Nephron progenitor cell (in vitro differentiated cells): ENCODE measurements at regions not wholly inside any gene's neighbourhood (a gene's known extent, or its start where the extent isn't known, plus 50 kb on each side); places are given as distances from the start of the nearest gene placed in this dataset.

ENCODE experiments used
- DNase-seq: peaks from one replicate; pipeline ENCODE4 v3.0.0; 2021
- H3K27ac Mint-ChIP-seq: 2 replicates; pipeline ENCODE4 v1.8.0; 2021; ENCODE audit warnings: mild to moderate bottlenecking, moderate library complexity, mixed read lengths
- H3K27me3 Mint-ChIP-seq: 2 replicates; pipeline ENCODE4 v1.8.0; 2021; ENCODE audit warnings: mild to moderate bottlenecking, low read depth, mixed read lengths; ENCODE audit not compliant: poor library complexity
- H3K36me3 Mint-ChIP-seq: 2 replicates; pipeline ENCODE4 v1.8.0; 2021; ENCODE audit warnings: low read depth, mixed read lengths
- H3K4me1 Mint-ChIP-seq: 2 replicates; pipeline ENCODE4 v1.8.0; 2021; ENCODE audit warnings: mixed read lengths
- H3K4me3 Mint-ChIP-seq: 2 replicates; pipeline ENCODE4 v1.8.0; 2021; ENCODE audit warnings: mild to moderate bottlenecking, moderate library complexity, mixed read lengths
- H3K9me3 Mint-ChIP-seq: 2 replicates; pipeline ENCODE4 v1.8.0; 2021; ENCODE audit warnings: mild to moderate bottlenecking, moderate library complexity, mixed read lengths
- CTCF ChIP-seq: fragments of 200-600 bp; sonication (generic); IDR thresholded peaks from 2 replicates; pipeline ENCODE4 v1.5.0; 2021; ENCODE audit warnings: antibody characterized with exemption

GRCh38 chr4:1554876-1555265 is 129.2 kb downstream of the FAM53A start:
- Mint-ChIP-seq H3K36me3 (no peaks in the 10 kb centered on the region), H3K9me3 (no peaks in the 10 kb centered on the region), H3K27ac (no peak overlapping the region), H3K4me1 (peaks cover 20% of the 10 kb centered on the region), H3K27me3 (peaks cover 71% of the 10 kb centered on the region), H3K4me3 (no peak overlapping the region)
- TF ChIP-seq CTCF = no peak
- DNase-seq = no peak

GRCh38 chr4:1554246-1554875 is 129.8 kb downstream of the FAM53A start:
- Mint-ChIP-seq H3K36me3 (no peaks in the 10 kb centered on the region), H3K27me3 (peaks cover 66% of the 10 kb centered on the region), H3K4me3 (no peak overlapping the region), H3K27ac (no peak overlapping the region), H3K4me1 (peaks cover 21% of the 10 kb centered on the region), H3K9me3 (no peaks in the 10 kb centered on the region)
- no peak for DNase-seq
- no peak for TF ChIP-seq CTCF

GRCh38 chr4:1553365-1553764 is 130.7 kb downstream of the FAM53A start:
- no peak overlapping the region for H3K27ac Mint-ChIP-seq

GRCh38 chr4:1552451-1552850 is 131.7 kb downstream of the FAM53A start:
- peaks cover 59% of the 10 kb centered on the region for H3K27me3 Mint-ChIP-seq

More at GRCh38 chr4:1553365-1553764, 130.7 kb downstream of the FAM53A start:
- Mint-ChIP-seq H3K4me1 (peaks cover 29% of the 10 kb centered on the region), H3K27me3 (peaks cover 59% of the 10 kb centered on the region), H3K9me3 (no peaks in the 10 kb centered on the region), H3K36me3 (no peaks in the 10 kb centered on the region), H3K4me3 (no peak overlapping the region)
- DNase-seq = no peak
- TF ChIP-seq CTCF = no peak

GRCh38 chr4:1551211-1551610 is 132.9 kb downstream of the FAM53A start:
- H3K27ac Mint-ChIP-seq = no peak overlapping the region
- TF ChIP-seq CTCF = no peak

More at GRCh38 chr4:1552451-1552850, 131.7 kb downstream of the FAM53A start:
- no peak for TF ChIP-seq CTCF
- no peaks in the 10 kb centered on the region for H3K9me3 Mint-ChIP-seq
- no peak for DNase-seq
- H3K4me1 Mint-ChIP-seq = peaks cover 35% of the 10 kb centered on the region
- no peak overlapping the region for H3K4me3 Mint-ChIP-seq
- H3K27ac Mint-ChIP-seq = no peak overlapping the region
- H3K36me3 Mint-ChIP-seq = no peaks in the 10 kb centered on the region

More at GRCh38 chr4:1551211-1551610, 132.9 kb downstream of the FAM53A start:
- Mint-ChIP-seq H3K9me3 (no peaks in the 10 kb centered on the region), H3K4me3 (no peak overlapping the region), H3K27me3 (peaks cover 51% of the 10 kb centered on the region), H3K4me1 (peaks cover 35% of the 10 kb centered on the region), H3K36me3 (no peaks in the 10 kb centered on the region)
- DNase-seq = no peak
